GM21526 (cell line): ENCODE measurements at regions not wholly inside any gene's neighbourhood (a gene's known extent, or its start where the extent isn't known, plus 50 kb on each side); places are given as distances from the start of the nearest gene placed in this dataset.
"Not testable (repeated sequence)": the region's sequence is repeated elsewhere in the genome, so short reads cannot be mapped to it uniquely, and the experiment has no call there.

Source experiments
- ATAC-seq: cut with Tn5 transposase; IDR thresholded peaks from one replicate; pipeline ENCODE4 v1.9.1; 2021; ENCODE audit warnings: moderate library complexity; ENCODE audit not compliant: unreplicated experiment, low FRiP score

GRCh38 chr21:28174701-28175100, 818.0 kb downstream of the LTN1 start:
- ATAC-seq: no peak

DNA sequence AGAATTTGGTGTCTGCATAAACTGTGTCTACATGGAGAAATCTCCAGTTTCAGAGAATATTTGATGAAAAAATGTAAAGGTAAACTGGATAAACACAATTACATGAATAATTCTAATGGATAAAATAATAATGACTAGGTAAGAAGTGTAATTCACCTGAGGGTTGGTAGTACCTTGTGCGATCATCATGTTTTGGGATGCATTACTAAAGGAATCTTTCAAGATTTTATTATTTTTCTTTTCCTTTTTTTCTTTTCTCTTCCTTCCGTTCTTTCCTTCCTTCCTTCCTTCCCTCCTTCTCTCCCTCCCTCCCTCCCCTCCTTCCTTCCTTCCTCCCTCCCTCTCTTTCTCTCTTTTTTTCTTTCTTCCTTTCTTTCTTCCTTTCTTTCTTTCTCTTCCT, 818.7 kb downstream of the LTN1 start:
- no peak for ATAC-seq

GRCh38 chr21:28172376-28172775, 820.3 kb downstream of the LTN1 start:
- ATAC-seq: no peak

DNA sequence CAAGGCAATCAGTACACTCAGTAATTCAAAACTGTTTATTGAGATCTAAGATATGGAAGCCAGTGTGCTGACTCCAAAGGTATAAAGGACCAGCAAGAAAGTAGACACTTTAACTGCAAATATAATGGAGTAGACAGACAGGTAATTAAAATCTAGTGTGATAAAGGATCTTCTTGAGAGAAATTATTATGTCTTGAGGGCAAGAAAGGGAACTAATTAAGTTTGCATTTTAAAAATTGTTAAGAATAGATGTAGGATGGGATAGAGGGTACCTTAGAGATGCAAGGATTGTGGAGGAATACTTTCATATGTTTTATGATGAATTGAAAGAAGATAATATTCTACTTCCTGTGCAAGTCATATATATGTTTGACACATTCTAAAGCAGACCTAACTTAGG, 825.3 kb downstream of the LTN1 start:
- no peak for ATAC-seq

- ATAC-seq: not testable (repeated sequence)
Observed at GRCh38 chr21:28164519-28164918, 828.2 kb downstream of the LTN1 start.

- ATAC-seq: not testable (repeated sequence)
Observed at GRCh38 chr21:28162052-28162451, 830.6 kb downstream of the LTN1 start.

DNA sequence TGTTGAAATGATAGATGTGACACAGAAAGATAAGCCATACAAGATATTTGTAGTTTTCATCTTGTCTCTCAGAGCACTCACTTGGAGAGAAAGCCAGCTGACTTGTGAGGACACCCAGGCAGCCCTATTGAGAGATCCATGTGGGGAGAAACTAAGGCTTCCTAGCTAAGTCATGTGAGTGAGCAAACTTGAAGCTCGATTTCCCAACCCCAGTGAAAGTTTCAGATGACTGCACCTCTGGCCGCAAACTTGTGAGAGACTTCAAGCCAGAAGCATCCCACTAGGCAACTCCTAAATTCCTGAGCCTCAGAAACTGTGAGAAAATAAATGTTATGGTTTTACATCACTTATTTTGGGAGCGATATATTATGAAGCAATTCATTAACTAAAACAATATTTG, 832.3 kb downstream of the LTN1 start:
- no peak for ATAC-seq

GRCh38 chr21:28159396-28159795, 833.3 kb downstream of the LTN1 start:
- no peak for ATAC-seq

DNA sequence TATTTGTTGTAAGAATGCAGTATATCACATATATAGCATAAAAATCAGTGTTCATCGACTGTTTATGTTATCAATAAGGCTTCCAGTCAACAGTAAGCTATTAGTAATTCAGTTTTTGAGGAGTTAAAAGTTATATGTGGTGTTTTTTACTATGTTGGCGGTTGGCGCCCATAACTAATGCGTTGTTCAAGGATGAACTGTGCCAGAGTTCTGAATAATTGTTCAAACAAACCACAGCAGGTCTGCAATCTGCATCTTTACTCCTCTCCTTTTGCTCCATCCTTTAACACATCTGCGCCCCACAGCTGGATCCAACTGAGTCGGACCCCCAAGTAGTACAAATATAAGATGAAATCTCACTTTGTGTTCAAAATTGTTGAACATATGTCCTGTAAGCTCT, 836.1 kb downstream of the LTN1 start:
- no peak for ATAC-seq

GRCh38 chr21:28154121-28154520, 838.6 kb downstream of the LTN1 start:
- ATAC-seq: no peak

GRCh38 chr21:28152732-28153131, 839.9 kb downstream of the LTN1 start:
- ATAC-seq: no peak

- no peak for ATAC-seq
Observed at GRCh38 chr21:28151758-28152157, 840.9 kb downstream of the LTN1 start.

DNA sequence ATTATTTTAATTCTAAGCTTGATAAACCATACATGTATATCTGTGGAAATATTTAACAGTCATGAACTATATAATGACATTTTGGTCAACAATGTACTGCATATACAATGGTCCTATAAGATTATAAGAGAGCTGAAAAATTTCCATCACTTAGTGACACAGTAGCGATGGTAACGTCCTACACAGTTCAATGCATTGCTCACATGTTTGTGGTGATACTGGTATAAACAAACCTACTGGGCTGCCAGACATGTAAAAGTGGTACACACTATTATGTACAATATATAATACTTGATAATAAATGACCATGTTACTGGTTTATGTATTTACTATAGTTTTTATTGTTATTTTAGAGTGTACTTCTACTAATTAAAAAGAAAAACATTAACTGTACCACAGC, 841.9 kb downstream of the LTN1 start:
- no peak for ATAC-seq

DNA sequence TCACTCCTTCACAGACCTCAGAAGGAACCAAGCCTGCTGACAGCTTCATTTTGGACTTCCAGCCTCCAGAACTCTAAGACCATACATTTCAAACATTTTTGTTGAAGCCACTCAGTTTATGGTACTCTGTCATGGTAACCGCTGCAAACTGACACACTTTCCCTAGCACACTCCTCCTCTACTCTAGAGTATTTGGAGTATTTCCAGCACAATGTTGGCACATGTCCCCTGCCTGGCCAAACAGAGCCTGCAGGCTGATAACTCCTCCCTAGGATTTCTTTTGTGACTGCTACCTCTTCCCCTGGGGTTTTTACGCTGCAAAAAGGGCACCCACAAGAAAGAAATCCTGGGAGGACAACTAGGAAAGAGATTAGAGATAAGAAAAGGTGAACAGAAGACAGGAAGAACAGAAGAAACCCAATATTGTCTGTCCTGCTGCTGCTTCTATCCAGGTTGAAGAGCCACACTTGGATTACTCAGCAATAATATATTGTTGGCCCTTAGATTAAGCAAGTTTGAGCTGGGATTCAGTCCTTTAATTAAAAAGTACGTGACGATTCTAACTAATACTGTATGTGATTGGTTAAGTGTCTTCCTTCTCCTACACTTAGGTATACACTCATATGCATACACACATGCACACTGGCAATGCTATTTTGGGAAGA, 844.1 kb downstream of the LTN1 start:
- ATAC-seq: no peak

- ATAC-seq: no peak
Observed at GRCh38 chr21:28144653-28145052, 848.0 kb downstream of the LTN1 start.

DNA sequence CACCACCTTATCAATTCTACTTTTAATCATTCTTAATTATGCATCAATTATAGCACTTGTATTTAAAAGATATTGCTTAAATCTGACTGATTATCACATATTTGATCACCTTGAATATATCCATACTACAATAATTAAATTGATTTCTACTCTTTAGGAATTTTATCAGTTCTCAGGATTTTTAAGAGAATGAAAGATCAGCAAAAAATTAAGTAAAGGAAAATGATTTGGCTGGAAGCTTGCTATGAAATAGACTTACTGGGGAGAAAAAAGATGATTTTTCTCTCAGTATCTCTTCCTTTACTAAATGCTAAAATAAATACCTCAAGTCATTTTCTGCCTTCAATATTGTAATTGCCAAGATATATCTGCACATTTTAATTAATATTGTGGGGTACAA, 848.6 kb downstream of the LTN1 start:
- ATAC-seq: no peak

- ATAC-seq: no peak
Observed at GRCh38 chr21:28142697-28143096, 850.0 kb downstream of the LTN1 start.

DNA sequence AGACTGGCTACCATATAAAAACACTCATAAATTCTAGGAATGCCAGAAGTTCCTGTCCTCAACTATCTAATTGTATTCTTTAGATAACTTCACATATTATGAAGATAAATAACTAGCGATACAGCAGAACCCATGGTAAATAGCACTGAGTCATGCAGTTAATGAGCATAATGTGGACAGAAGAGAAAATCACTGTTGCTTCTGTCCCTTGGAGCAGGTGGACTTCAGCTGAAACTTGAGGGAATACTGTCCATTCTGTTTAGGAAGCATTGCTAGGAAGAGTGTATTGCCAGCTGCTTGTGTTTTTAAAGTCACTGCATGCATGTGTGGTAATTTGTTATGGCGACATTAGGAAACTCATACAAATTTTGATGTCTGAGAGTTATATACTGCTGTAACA, 854.4 kb downstream of the LTN1 start:
- ATAC-seq: no peak

- ATAC-seq: no peak
Observed at GRCh38 chr21:28136656-28137255, 855.9 kb downstream of the LTN1 start.

DNA sequence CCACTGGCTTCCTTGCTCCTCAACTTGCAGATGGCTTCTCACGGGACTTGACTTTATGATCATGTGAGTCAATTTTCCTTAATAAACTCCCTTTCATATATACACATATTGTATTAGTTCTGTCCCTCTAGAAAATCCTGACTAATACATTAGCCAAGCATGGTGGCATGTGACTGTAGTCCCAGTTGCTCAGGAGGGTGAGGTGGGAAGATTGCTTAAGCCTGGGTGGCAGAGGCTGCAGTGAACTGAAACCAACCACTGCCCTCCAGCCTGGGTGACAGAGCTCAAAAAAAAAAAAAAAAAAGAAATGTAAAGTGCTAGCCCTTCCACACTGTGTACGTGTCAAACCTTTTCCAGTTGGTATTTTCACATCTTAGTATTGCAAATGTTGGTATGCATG, 857.0 kb downstream of the LTN1 start:
- no peak for ATAC-seq

- no peak for ATAC-seq
Observed at GRCh38 chr21:28133116-28133515, 859.6 kb downstream of the LTN1 start.

DNA sequence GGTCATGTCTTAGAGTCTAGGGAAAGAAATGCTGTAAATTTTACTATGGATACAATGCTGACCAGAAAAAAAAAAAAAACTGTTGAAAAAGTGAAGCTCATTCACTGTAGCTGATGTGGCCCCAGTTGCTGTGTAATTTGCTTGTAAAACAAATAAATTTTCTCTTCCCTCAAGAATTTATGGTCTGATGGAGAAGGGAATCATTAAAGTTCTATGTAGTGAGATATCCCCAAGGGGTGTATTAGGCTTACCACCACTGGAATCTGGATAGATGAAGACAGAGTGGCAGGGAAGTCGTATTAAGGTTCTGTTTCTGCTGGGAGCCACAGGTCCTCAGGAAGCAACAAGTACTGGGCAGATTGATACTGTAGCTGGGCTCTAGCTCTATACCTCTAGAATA, 860.0 kb downstream of the LTN1 start:
- no peak for ATAC-seq
